ENCODE measurements at regions not wholly inside any gene's neighbourhood (a gene's known extent, or its start where the extent isn't known, plus 50 kb on each side); places are given as distances from the start of the nearest gene placed in this dataset.

DNA sequence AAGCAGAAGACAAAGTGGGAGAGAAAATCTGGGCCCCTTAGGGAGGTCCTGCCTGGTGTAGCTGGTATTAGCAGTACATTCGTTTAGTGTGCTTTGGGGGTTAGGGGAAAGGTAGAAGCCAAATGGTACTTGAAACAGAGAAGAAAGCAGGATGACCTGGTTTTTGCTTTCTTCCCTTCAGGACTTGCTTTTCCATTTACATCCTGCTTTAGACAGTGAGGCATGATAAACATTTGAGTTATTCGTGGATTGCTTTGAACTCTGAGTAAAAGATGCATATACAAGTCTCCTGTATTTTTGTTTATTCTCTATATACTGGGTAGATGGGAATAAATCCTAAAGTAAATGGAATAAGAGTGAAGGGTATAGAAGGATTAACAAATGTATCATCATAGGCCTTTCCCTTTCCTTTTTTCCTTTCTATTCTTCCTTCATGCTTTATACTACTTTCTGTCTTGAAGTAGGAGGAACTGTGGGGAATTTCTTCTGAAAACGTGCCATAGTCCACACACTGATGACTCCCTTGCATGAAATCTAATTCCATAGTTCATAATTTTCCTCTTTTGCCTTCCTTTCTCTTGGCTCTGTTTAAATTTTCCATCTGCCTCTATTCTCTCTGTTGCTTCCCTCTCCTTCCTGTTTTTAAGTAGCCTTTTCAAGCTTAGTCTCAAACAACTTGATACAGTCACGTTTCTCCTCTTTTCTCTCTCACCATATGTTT lies 139.5 kb upstream of the RBMS3 start:
- Histone ChIP-seq H3K4me1 (ENCODE audit: insufficient read depth, low read length, poor library complexity, severe bottlenecking) (peaks cover 4% of the 10 kb centered on the region), H4K20me1 (ENCODE audit: insufficient read depth, low read length) (no peaks in the 10 kb centered on the region), H2AFZ (ENCODE audit: low read length) (peak overlapping the region; percentile 46; the same call in 1 of the 2 replicates), H3K9me2 (ENCODE audit: insufficient read depth, low read length) (no peaks in the 10 kb centered on the region), H3K4me3 (ENCODE audit: low read depth, low read length, poor library complexity, severe bottlenecking) (no peak overlapping the region), H3K79me2 (ENCODE audit: insufficient read depth, low read depth, low read length) (no peaks in the 10 kb centered on the region), H3K9me3 (ENCODE audit: low read length) (no peaks in the 10 kb centered on the region), H3K27ac (ENCODE audit: low read depth, low read length, poor library complexity, severe bottlenecking) (no peak overlapping the region), H3K36me3 (ENCODE audit: insufficient read depth, low read length) (no peaks in the 10 kb centered on the region), H3K4me2 (ENCODE audit: low read length) (peak overlapping the region; percentile 43; the same call in 1 of the 2 replicates)
- TF ChIP-seq, protein P1, sequence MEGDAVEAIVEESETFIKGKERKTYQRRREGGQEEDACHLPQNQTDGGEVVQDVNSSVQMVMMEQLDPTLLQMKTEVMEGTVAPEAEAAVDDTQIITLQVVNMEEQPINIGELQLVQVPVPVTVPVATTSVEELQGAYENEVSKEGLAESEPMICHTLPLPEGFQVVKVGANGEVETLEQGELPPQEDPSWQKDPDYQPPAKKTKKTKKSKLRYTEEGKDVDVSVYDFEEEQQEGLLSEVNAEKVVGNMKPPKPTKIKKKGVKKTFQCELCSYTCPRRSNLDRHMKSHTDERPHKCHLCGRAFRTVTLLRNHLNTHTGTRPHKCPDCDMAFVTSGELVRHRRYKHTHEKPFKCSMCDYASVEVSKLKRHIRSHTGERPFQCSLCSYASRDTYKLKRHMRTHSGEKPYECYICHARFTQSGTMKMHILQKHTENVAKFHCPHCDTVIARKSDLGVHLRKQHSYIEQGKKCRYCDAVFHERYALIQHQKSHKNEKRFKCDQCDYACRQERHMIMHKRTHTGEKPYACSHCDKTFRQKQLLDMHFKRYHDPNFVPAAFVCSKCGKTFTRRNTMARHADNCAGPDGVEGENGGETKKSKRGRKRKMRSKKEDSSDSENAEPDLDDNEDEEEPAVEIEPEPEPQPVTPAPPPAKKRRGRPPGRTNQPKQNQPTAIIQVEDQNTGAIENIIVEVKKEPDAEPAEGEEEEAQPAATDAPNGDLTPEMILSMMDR (conservative IDR thresholded peaks at IDR 0.05; ENCODE audit: low read length), result no peak
- DNase-seq (ENCODE audit: low spot score), result no peak
- CTCF ChIA-PET (ENCODE audit: unreplicated experiment), result no interaction called here
- POLR2A ChIA-PET, result no interaction called here
- intact Hi-C loops (cut with micrococcal nuclease; ENCODE audit: unreplicated experiment), result no loop called here
- no TSS peak for BruUV-seq (replicated peaks)

DNA sequence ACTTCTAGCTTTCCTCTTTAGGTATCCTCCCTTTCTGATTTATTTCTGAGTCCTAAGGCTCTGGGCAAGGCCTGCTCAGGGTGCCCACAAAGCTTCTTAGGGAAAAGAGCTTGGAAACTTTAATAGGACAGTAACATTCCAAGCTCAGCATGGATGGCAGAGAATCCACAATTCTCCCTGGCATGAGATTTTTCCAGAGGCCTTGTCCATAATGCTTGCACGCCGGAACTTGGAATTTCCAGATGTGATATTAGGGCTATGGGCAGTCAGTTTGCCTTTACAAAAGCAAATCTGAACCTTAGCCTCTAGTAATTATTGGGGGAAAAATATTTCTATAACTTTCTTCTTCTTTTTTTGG lies 139.0 kb upstream of the RBMS3 start:
- Histone ChIP-seq H3K9me3 (ENCODE audit: low read length) (no peaks in the 10 kb centered on the region), H3K9me2 (ENCODE audit: insufficient read depth, low read length) (no peaks in the 10 kb centered on the region), H3K36me3 (ENCODE audit: insufficient read depth, low read length) (no peaks in the 10 kb centered on the region), H2AFZ (ENCODE audit: low read length) (no peak overlapping the region; the same call in 1 of the 2 replicates), H3K79me2 (ENCODE audit: insufficient read depth, low read depth, low read length) (no peaks in the 10 kb centered on the region), H3K4me1 (ENCODE audit: insufficient read depth, low read length, poor library complexity, severe bottlenecking) (peaks cover 4% of the 10 kb centered on the region), H4K20me1 (ENCODE audit: insufficient read depth, low read length) (no peaks in the 10 kb centered on the region), H3K27ac (ENCODE audit: low read depth, low read length, poor library complexity, severe bottlenecking) (no peak overlapping the region), H3K4me3 (ENCODE audit: low read depth, low read length, poor library complexity, severe bottlenecking) (no peak overlapping the region), H3K4me2 (ENCODE audit: low read length) (0 out of 2 replicates have a peak overlapping the region, but pooled peaks have one; percentile 43)
- no peak for DNase-seq (ENCODE audit: low spot score)
- ChIA-PET POLR2A (no interaction called here), CTCF (ENCODE audit: unreplicated experiment) (no interaction called here)
- TF ChIP-seq EZH2phosphoT487 (IDR thresholded peaks at IDR 0.05; ENCODE audit: borderline replicate concordance, low read depth, low read length), result no peak
- TF ChIP-seq, protein P1 (conservative IDR thresholded peaks at IDR 0.05; ENCODE audit: low read length), result no peak
- BruUV-seq (replicated peaks), result no TSS peak
- intact Hi-C loops (cut with micrococcal nuclease; ENCODE audit: unreplicated experiment), result no loop called here

DNA sequence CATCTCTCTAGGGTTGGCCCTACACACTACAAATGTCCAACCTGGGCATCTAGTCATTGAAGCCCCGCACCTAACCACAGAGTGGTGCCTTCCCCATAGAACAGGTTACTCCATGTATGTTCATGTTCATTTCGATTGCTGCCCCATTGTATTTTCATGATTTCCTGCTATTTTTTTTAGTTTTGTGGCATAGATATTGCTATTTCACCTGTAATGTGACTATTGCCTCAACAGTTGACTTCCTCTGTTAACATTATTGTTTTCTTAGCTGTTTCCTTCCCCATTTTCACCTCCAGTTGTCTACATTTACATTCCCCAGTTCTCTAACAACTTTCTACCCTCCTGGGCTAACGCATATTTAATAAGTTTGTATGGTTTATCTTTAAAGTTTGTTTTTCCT lies 137.7 kb upstream of the RBMS3 start:
- no peaks in the 10 kb centered on the region for H3K9me2 ChIP-seq (ENCODE audit: insufficient read depth, low read length)
- H3K4me2 ChIP-seq (ENCODE audit: low read length), result no peak overlapping the region
- POLR2A ChIA-PET, result no interaction called here
- no peaks in the 10 kb centered on the region for H4K20me1 ChIP-seq (ENCODE audit: insufficient read depth, low read length)
- H3K4me1 ChIP-seq (ENCODE audit: insufficient read depth, low read length, poor library complexity, severe bottlenecking), result peaks cover 4% of the 10 kb centered on the region
- intact Hi-C loops (cut with micrococcal nuclease; ENCODE audit: unreplicated experiment), result no loop called here
- no peak overlapping the region for H2AFZ ChIP-seq (ENCODE audit: low read length)
- DNase-seq (ENCODE audit: low spot score), result no peak
- H3K27ac ChIP-seq (ENCODE audit: low read depth, low read length, poor library complexity, severe bottlenecking), result no peak overlapping the region
- CTCF ChIA-PET (ENCODE audit: unreplicated experiment), result no interaction called here
- TF ChIP-seq, protein P1 (conservative IDR thresholded peaks at IDR 0.05; ENCODE audit: low read length), result no peak
- no peak for TF ChIP-seq EZH2phosphoT487 (IDR thresholded peaks at IDR 0.05; ENCODE audit: borderline replicate concordance, low read depth, low read length)
- H3K9me3 ChIP-seq (ENCODE audit: low read length), result no peaks in the 10 kb centered on the region
- no peaks in the 10 kb centered on the region for H3K79me2 ChIP-seq (ENCODE audit: insufficient read depth, low read depth, low read length)
- no peaks in the 10 kb centered on the region for H3K36me3 ChIP-seq (ENCODE audit: insufficient read depth, low read length)
- no peak overlapping the region for H3K4me3 ChIP-seq (ENCODE audit: low read depth, low read length, poor library complexity, severe bottlenecking)
- no TSS peak for BruUV-seq (replicated peaks)

Measured in OCI-LY7 (cell line).